ENCODE measurements at regions not wholly inside any gene's neighbourhood (a gene's known extent, or its start where the extent isn't known, plus 50 kb on each side); places are given as distances from the start of the nearest gene placed in this dataset.
"Not testable (repeated sequence)": the region's sequence is repeated elsewhere in the genome, so short reads cannot be mapped to it uniquely, and the experiment has no call there.

GRCh38 chr21:6466081-6466698, 4055.2 kb upstream of the TPTE start:
- DNase-seq; H3K4me3 Mint-ChIP-seq; CTCF ChIA-PET; H3K9me3 ChIP-seq; H3K36me3 ChIP-seq (ENCODE audit: control insufficient read depth in 2 of 2, extremely low read depth in 1 of 2, insufficient read depth in 1 of 2, low read length in 1 of 2); H3K4me1 ChIP-seq (ENCODE audit: control insufficient read depth in 1 of 2, extremely low read depth in 1 of 2, insufficient read depth in 2 of 2, low read length in 2 of 2); H3K27ac Mint-ChIP-seq; POLR2A ChIA-PET; H3K27me3 ChIP-seq (replicated peaks in 1 of 2; ENCODE audit: control insufficient read depth in 2 of 2, extremely low read depth in 1 of 2, insufficient read depth in 2 of 2, low read length in 1 of 2); H3K9me3 Mint-ChIP-seq; H3K27ac ChIP-seq (ENCODE audit: low read length); H3K36me3 Mint-ChIP-seq; H3K4me3 ChIP-seq (ENCODE audit: control insufficient read depth in 1 of 2, extremely low read depth in 1 of 2, low read length in 1 of 2); H3K4me1 Mint-ChIP-seq; H3K27me3 Mint-ChIP-seq: not testable (repeated sequence)
- peak in 3 of 4 experiments; percentile 17 to 32 (median 26) for ATAC-seq (replicated peaks in 1 of 4)
- WGBS (ENCODE audit: insufficient coverage), result no CpG with 5 or more reads among the region's 62 CpGs

DNA sequence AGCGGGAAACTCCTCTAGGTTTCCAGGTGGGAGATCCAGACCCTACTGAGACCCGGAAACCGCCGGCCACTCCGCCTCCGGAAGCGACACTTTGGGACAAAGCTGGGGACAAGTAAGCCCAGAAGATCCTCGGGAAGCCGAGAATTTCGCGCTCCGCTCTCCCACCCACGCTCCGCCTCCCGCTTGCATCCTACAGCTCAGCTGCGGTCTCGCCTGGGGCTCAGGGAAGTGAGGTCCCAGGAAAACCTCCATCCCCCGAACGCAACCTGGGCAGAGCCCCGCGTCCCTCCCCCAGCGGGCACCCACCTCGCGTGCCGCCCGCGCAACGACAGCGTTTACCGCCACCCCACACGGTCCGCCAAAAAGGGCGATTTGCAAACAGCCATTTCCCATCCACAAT, 4054.7 kb upstream of the TPTE start:
- H3K4me1 ChIP-seq (ENCODE audit: control insufficient read depth in 1 of 2, extremely low read depth in 1 of 2, insufficient read depth in 2 of 2, low read length in 2 of 2); H3K27me3 ChIP-seq (replicated peaks in 1 of 2; ENCODE audit: control insufficient read depth in 2 of 2, extremely low read depth in 1 of 2, insufficient read depth in 2 of 2, low read length in 1 of 2); H3K36me3 ChIP-seq (ENCODE audit: control insufficient read depth in 2 of 2, extremely low read depth in 1 of 2, insufficient read depth in 1 of 2, low read length in 1 of 2); H3K27ac ChIP-seq (ENCODE audit: low read length); H3K27ac Mint-ChIP-seq; CTCF ChIA-PET; H3K9me3 Mint-ChIP-seq; H3K4me3 ChIP-seq (ENCODE audit: control insufficient read depth in 1 of 2, extremely low read depth in 1 of 2, low read length in 1 of 2); POLR2A ChIA-PET; H3K36me3 Mint-ChIP-seq; H3K4me3 Mint-ChIP-seq; H3K27me3 Mint-ChIP-seq; H3K4me1 Mint-ChIP-seq; DNase-seq; H3K9me3 ChIP-seq: not testable (repeated sequence)
- ATAC-seq (replicated peaks in 1 of 4), result peak in 2 of 4 experiments; percentile 23 to 27
- no CpG with 5 or more reads among the region's 33 CpGs for WGBS (ENCODE audit: insufficient coverage)

GRCh38 chr21:6467189-6467774, 4054.1 kb upstream of the TPTE start:
- H3K4me1 Mint-ChIP-seq; H3K36me3 Mint-ChIP-seq; CTCF ChIA-PET; H3K4me1 ChIP-seq (ENCODE audit: control insufficient read depth in 1 of 2, extremely low read depth in 1 of 2, insufficient read depth in 2 of 2, low read length in 2 of 2); H3K27me3 ChIP-seq (replicated peaks in 1 of 2; ENCODE audit: control insufficient read depth in 2 of 2, extremely low read depth in 1 of 2, insufficient read depth in 2 of 2, low read length in 1 of 2); H3K4me3 Mint-ChIP-seq; POLR2A ChIA-PET; H3K4me3 ChIP-seq (ENCODE audit: control insufficient read depth in 1 of 2, extremely low read depth in 1 of 2, low read length in 1 of 2); H3K27ac Mint-ChIP-seq; H3K27me3 Mint-ChIP-seq; H3K36me3 ChIP-seq (ENCODE audit: control insufficient read depth in 2 of 2, extremely low read depth in 1 of 2, insufficient read depth in 1 of 2, low read length in 1 of 2); H3K9me3 Mint-ChIP-seq; H3K9me3 ChIP-seq; H3K27ac ChIP-seq (ENCODE audit: low read length); DNase-seq: not testable (repeated sequence)
- ATAC-seq (replicated peaks in 1 of 4), result peak in 3 of 4 experiments; percentile 16 to 43 (median 30)
- no CpG with 5 or more reads among the region's 60 CpGs for WGBS (ENCODE audit: insufficient coverage)

DNA sequence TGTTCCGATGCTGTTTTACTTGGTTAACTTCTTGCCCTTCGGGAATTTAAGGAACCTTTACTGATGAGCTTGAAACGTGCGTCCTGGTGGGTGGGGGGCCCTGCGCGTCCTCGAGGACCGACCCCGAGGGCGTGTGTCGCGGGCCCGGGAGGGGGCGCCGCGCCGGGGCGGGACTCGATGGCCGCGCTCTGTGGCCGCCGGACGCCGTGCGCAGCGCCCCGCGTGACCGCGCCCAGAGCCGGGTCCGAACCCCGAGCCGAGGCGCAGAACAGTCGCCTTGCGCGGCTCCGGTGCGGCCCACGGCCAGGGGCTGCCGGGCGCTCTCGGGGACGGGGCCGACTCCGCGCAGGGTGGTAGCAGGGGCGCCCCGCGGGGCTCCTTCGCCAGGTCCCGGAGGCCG, 4053.5 kb upstream of the TPTE start:
- H3K4me1 ChIP-seq (ENCODE audit: control insufficient read depth in 1 of 2, extremely low read depth in 1 of 2, insufficient read depth in 2 of 2, low read length in 2 of 2); H3K27me3 ChIP-seq (replicated peaks in 1 of 2; ENCODE audit: control insufficient read depth in 2 of 2, extremely low read depth in 1 of 2, insufficient read depth in 2 of 2, low read length in 1 of 2); H3K4me3 ChIP-seq (ENCODE audit: control insufficient read depth in 1 of 2, extremely low read depth in 1 of 2, low read length in 1 of 2); H3K4me3 Mint-ChIP-seq; H3K36me3 Mint-ChIP-seq; H3K4me1 Mint-ChIP-seq; H3K27ac Mint-ChIP-seq; DNase-seq; ATAC-seq (replicated peaks in 1 of 4); H3K27ac ChIP-seq (ENCODE audit: low read length); POLR2A ChIA-PET; H3K9me3 ChIP-seq; H3K36me3 ChIP-seq (ENCODE audit: control insufficient read depth in 2 of 2, extremely low read depth in 1 of 2, insufficient read depth in 1 of 2, low read length in 1 of 2); H3K27me3 Mint-ChIP-seq; H3K9me3 Mint-ChIP-seq; CTCF ChIA-PET: not testable (repeated sequence)
- WGBS (ENCODE audit: insufficient coverage), result no CpG with 5 or more reads among the region's 55 CpGs

DNA sequence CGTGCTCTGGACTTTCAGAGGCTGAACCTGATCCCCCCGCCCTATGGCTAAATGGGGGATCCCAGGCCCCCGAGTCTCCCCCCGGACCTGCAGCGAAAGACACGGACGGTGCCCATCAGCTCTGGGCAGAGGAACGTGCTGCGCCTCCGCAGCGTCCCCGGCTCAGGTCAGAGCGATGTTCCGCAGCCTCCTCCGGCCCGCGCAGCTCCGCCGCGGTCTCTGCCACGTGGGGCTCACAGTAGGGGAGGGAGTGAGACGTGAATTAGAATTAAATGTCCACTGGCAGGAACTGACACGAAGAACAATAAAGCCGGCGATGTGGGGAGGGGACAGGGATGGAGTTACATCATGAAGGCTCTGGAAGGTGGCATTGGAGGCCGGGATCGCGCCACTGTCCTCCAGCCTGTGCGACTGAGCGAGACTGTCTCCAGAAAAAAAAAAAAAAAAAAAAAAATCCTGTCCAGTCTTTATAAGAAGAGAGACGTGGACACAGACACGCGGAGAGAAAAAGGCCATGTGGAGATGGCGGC, 4053.0 kb upstream of the TPTE start:
- CTCF ChIA-PET; H3K36me3 Mint-ChIP-seq; POLR2A ChIA-PET; H3K9me3 ChIP-seq; H3K27me3 ChIP-seq (replicated peaks in 1 of 2; ENCODE audit: control insufficient read depth in 2 of 2, extremely low read depth in 1 of 2, insufficient read depth in 2 of 2, low read length in 1 of 2); H3K36me3 ChIP-seq (ENCODE audit: control insufficient read depth in 2 of 2, extremely low read depth in 1 of 2, insufficient read depth in 1 of 2, low read length in 1 of 2); H3K4me3 Mint-ChIP-seq; ATAC-seq (replicated peaks in 1 of 4); H3K9me3 Mint-ChIP-seq; H3K27me3 Mint-ChIP-seq; H3K4me1 ChIP-seq (ENCODE audit: control insufficient read depth in 1 of 2, extremely low read depth in 1 of 2, insufficient read depth in 2 of 2, low read length in 2 of 2); DNase-seq; H3K27ac ChIP-seq (ENCODE audit: low read length); H3K27ac Mint-ChIP-seq; H3K4me3 ChIP-seq (ENCODE audit: control insufficient read depth in 1 of 2, extremely low read depth in 1 of 2, low read length in 1 of 2); H3K4me1 Mint-ChIP-seq: not testable (repeated sequence)
- no CpG with 5 or more reads among the region's 34 CpGs for WGBS (ENCODE audit: insufficient coverage)

- H3K4me3 ChIP-seq (ENCODE audit: control insufficient read depth in 1 of 2, extremely low read depth in 1 of 2, low read length in 1 of 2); DNase-seq; H3K9me3 ChIP-seq; H3K4me1 Mint-ChIP-seq; H3K27me3 ChIP-seq (replicated peaks in 1 of 2; ENCODE audit: control insufficient read depth in 2 of 2, extremely low read depth in 1 of 2, insufficient read depth in 2 of 2, low read length in 1 of 2); ATAC-seq (replicated peaks in 1 of 4); CTCF ChIA-PET; H3K4me1 ChIP-seq (ENCODE audit: control insufficient read depth in 1 of 2, extremely low read depth in 1 of 2, insufficient read depth in 2 of 2, low read length in 2 of 2); H3K4me3 Mint-ChIP-seq; H3K27me3 Mint-ChIP-seq; POLR2A ChIA-PET; H3K36me3 Mint-ChIP-seq; H3K36me3 ChIP-seq (ENCODE audit: control insufficient read depth in 2 of 2, extremely low read depth in 1 of 2, insufficient read depth in 1 of 2, low read length in 1 of 2); H3K27ac Mint-ChIP-seq; H3K27ac ChIP-seq (ENCODE audit: low read length); H3K9me3 Mint-ChIP-seq: not testable (repeated sequence)
- WGBS (ENCODE audit: insufficient coverage), result no CpG with 5 or more reads among the region's 25 CpGs
Observed at GRCh38 chr21:6474250-6474968, 4047.0 kb upstream of the TPTE start.

Data from T-cell (primary cell).